ENCODE measurements at regions not wholly inside any gene's neighbourhood (a gene's known extent, or its start where the extent isn't known, plus 50 kb on each side); places are given as distances from the start of the nearest gene placed in this dataset.

DNA sequence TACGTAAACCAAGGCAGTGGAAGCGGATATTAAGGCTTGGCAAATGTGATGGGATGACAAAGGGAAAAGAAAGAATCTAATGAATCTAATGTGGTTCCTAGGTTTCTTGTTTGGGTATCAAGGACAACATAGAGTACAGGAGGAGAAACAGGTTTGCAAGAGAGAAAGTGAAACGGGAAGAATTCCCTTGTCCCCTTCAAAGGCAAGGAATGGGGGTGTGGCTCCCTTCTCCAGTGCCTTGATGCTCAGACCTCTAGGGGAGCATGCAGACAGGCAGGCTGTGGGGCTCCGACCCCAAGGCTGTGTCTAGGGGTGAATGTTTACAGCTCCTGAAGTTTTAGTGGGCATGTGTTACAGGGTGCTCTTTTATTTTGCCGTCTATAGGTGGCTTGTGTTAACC, 317.5 kb upstream of the HSF2 start:
- TF ChIP-seq, protein P1, sequence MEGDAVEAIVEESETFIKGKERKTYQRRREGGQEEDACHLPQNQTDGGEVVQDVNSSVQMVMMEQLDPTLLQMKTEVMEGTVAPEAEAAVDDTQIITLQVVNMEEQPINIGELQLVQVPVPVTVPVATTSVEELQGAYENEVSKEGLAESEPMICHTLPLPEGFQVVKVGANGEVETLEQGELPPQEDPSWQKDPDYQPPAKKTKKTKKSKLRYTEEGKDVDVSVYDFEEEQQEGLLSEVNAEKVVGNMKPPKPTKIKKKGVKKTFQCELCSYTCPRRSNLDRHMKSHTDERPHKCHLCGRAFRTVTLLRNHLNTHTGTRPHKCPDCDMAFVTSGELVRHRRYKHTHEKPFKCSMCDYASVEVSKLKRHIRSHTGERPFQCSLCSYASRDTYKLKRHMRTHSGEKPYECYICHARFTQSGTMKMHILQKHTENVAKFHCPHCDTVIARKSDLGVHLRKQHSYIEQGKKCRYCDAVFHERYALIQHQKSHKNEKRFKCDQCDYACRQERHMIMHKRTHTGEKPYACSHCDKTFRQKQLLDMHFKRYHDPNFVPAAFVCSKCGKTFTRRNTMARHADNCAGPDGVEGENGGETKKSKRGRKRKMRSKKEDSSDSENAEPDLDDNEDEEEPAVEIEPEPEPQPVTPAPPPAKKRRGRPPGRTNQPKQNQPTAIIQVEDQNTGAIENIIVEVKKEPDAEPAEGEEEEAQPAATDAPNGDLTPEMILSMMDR (IDR thresholded peaks at IDR 0.05), result no peak
- TF ChIP-seq ZFX (IDR thresholded peaks at IDR 0.05; ENCODE audit: borderline replicate concordance), result no peak
